IMR-90 (cell line): ENCODE measurements at regions not wholly inside any gene's neighbourhood (a gene's known extent, or its start where the extent isn't known, plus 50 kb on each side); places are given as distances from the start of the nearest gene placed in this dataset.

ENCODE experiments used
- ATAC-seq: fragments of 200-7000 bp; cut with Tn5 transposase; 2 replicates; pipeline ENCODE4 v1.9.1; 2020; ENCODE audit warnings: low read depth, mild to moderate bottlenecking, moderate library complexity
- BruUV-seq: library from RNA; stranded (reverse); fragments of 400-500 nt; replicated peaks from 2 replicates; lab custom pipeline; 2021; lab: Mats Ljungman, UMichigan
- CTCF ChIA-PET: fragments of 300-600 bp; formaldehyde crosslinking; extraction: SDS; loops from one replicate; lab custom pipeline; 2021; ENCODE audit warnings: antibody characterized with exemption; lab: Yijun Ruan, JAX
- POLR2A ChIA-PET: fragments of 300-600 bp; sonication (Branson Sonifier 250); formaldehyde crosslinking; loops from one replicate; lab custom pipeline; 2022; ENCODE audit warnings: antibody characterized with exemption; ENCODE audit not compliant: unreplicated experiment; lab: Charles Lee
- DNase-seq: peaks from one replicate; pipeline ENCODE4 v3.0.0; 2013
- H2AFZ ChIP-seq: replicated peaks from 2 replicates; pipeline ENCODE3; 2013; ENCODE audit warnings: low read length, mild to moderate bottlenecking; ENCODE audit not compliant: poor library complexity
- H2AK5ac ChIP-seq: 2 replicates; pipeline ENCODE4 v1.6.1; 2013; ENCODE audit warnings: low read depth, low read length, inconsistent platforms
- H2AK9ac ChIP-seq: replicated peaks from 2 replicates; pipeline ENCODE3; 2013; ENCODE audit warnings: mild to moderate bottlenecking, low read depth, low read length, moderate library complexity; ENCODE audit not compliant: poor library complexity
- H2BK120ac ChIP-seq: 2 replicates; pipeline ENCODE4 v1.6.1; 2013; ENCODE audit warnings: low read depth, low read length, inconsistent platforms
- H2BK15ac ChIP-seq: 3 replicates; pipeline ENCODE4 v1.6.1; 2013; ENCODE audit warnings: low read depth, low read length, inconsistent platforms
- H2BK20ac ChIP-seq: 2 replicates; pipeline ENCODE4 v1.6.1; 2013; ENCODE audit warnings: low read depth, mild to moderate bottlenecking, inconsistent platforms, low read length, moderate library complexity
- H2BK5ac ChIP-seq: 2 replicates; pipeline ENCODE4 v1.6.1; 2013; ENCODE audit warnings: mild to moderate bottlenecking, low read depth, low read length, inconsistent platforms; ENCODE audit not compliant: poor library complexity, severe bottlenecking
- H3K14ac ChIP-seq: replicated peaks from 2 replicates; pipeline ENCODE4 v1.6.1; 2013; ENCODE audit warnings: low read depth, low read length, inconsistent platforms
- H3K18ac ChIP-seq: 2 replicates; pipeline ENCODE4 v1.6.1; 2013; ENCODE audit warnings: low read depth, low read length, control low read depth
- H3K23ac ChIP-seq: 2 replicates; pipeline ENCODE4 v1.6.1; 2013; ENCODE audit warnings: low read depth, low read length, inconsistent platforms
- H3K27ac ChIP-seq: 2 replicates; pipeline ENCODE4 v1.5.1; 2013; ENCODE audit warnings: mild to moderate bottlenecking, control low read depth, low read length; ENCODE audit not compliant: insufficient read depth
- H3K27me3 ChIP-seq: 2 replicates; pipeline ENCODE4 v1.6.1; 2013; ENCODE audit warnings: low read length; ENCODE audit not compliant: control insufficient read depth, insufficient read depth
- H3K36me3 ChIP-seq: 2 replicates; pipeline ENCODE4 v1.6.1; 2013; ENCODE audit warnings: low read length, mixed read lengths; ENCODE audit not compliant: control insufficient read depth, insufficient read depth
- H3K4ac ChIP-seq: 2 replicates; pipeline ENCODE4 v1.6.1; 2013; ENCODE audit warnings: low read depth, low read length, inconsistent platforms
- H3K4me1 ChIP-seq: 2 replicates; pipeline ENCODE4 v1.6.1; 2013; ENCODE audit warnings: low read length, mixed read lengths; ENCODE audit not compliant: control insufficient read depth, insufficient read depth
- H3K4me2 ChIP-seq: 2 replicates; pipeline ENCODE4 v1.6.1; 2013; ENCODE audit warnings: low read depth, mild to moderate bottlenecking, control low read depth, low read length, moderate library complexity
- H3K4me3 ChIP-seq: 2 replicates; pipeline ENCODE4 v1.5.1; 2013; ENCODE audit warnings: low read depth, mild to moderate bottlenecking, control low read depth, low read length, moderate library complexity; ENCODE audit not compliant: insufficient read depth
- H3K56ac ChIP-seq: 2 replicates; pipeline ENCODE4 v1.6.1; 2013; ENCODE audit warnings: low read length, inconsistent platforms; ENCODE audit not compliant: insufficient read depth; ENCODE audit errors: extremely low read depth
- H3K79me1 ChIP-seq, 2 experiments: 2 replicates each; pipeline ENCODE4 v1.6.1; 2013; ENCODE audit warnings: low read length in 2 of 2, inconsistent platforms in 1 of 2, low read depth in 1 of 2
- H3K9ac ChIP-seq: 2 replicates; pipeline ENCODE4 v1.6.1; 2013; ENCODE audit warnings: low read depth, low read length, control low read depth
- H3K9me1 ChIP-seq: 2 replicates; pipeline ENCODE4 v1.6.1; 2013; ENCODE audit warnings: low read length, inconsistent platforms; ENCODE audit not compliant: insufficient read depth
- H3K9me3 ChIP-seq: 2 replicates; pipeline ENCODE4 v1.6.1; 2013; ENCODE audit warnings: low read length; ENCODE audit not compliant: control insufficient read depth, insufficient read depth
- H4K20me1 ChIP-seq: 2 replicates; pipeline ENCODE4 v1.6.1; 2013; ENCODE audit warnings: low read length, inconsistent platforms; ENCODE audit not compliant: insufficient read depth
- H4K5ac ChIP-seq: 2 replicates; pipeline ENCODE4 v1.6.1; 2013; ENCODE audit warnings: mild to moderate bottlenecking, low read depth, low read length, control low read depth
- H4K8ac ChIP-seq, 2 experiments: 2 replicates each; pipeline ENCODE4 v1.6.1; 2013; ENCODE audit warnings: low read depth in 2 of 2, low read length in 2 of 2, control low read depth in 1 of 2, inconsistent platforms in 1 of 2
- H4K91ac ChIP-seq: 2 replicates; pipeline ENCODE4 v1.6.1; 2013; ENCODE audit warnings: low read depth, low read length, inconsistent platforms; ENCODE audit not compliant: insufficient read depth
- CEBPB ChIP-seq: IDR thresholded peaks from 2 replicates; pipeline ENCODE4 v1.6.1; 2012; ENCODE audit warnings: low read depth, low read length, improper control_type of control experiment
- POLR2A ChIP-seq: IDR thresholded peaks from 2 replicates; pipeline ENCODE4 v1.6.1; 2012; ENCODE audit warnings: mild to moderate bottlenecking, low read depth, low read length
- WGBS, 2 experiments: methylation state at CpG; one replicate each; pipeline versions ENCODE4 v1.1.5 to v1.1.7; 2013; ENCODE audit warnings: missing lambda C conversion rate in 2 of 2; ENCODE audit not compliant: insufficient read length in 1 of 2; ENCODE audit errors: extremely low coverage in 2 of 2; 5-methylcytosine and 5-hydroxymethylcytosine counted together
- dilution Hi-C: fragments of 300-500 bp; cut with HindIII; formaldehyde crosslinking; loops from one replicate; pipeline ENCODE4 v1.14.3; 2018; ENCODE audit warnings: low sequenced_read_pairs; ENCODE audit not compliant: unreplicated experiment
- in situ Hi-C: fragments of 300-500 bp; cut with MboI; formaldehyde crosslinking; loops from 3 replicates; pipeline ENCODE4 v1.14.3; 2019; ENCODE audit warnings: low sequenced_read_pairs, inconsistent platforms, mixed read lengths
- intact Hi-C: fragments of 100-400 bp; cut with micrococcal nuclease; formaldehyde crosslinking; loops from 2 replicates; pipeline ENCODE4 v1.10.0; 2022

DNA sequence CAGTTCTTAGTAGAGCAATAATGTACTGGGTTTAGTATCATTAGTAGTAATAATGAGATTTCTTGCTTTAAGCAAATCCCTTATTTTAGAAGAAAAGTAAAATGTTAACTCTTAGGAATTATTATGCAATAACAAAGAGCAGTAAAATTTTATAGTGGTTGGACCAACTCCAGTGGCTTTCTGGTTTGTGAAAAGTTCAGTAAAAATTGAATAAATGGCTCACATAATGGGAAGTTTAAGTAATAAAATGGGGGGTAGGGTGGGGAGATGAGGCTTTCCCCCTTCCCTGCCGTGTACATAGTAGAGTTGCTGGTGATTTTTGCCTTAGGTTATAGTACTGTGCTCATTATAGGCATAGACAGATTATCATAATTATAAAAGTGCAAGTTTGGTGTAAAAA lies 250.5 kb upstream of the ATP2B1 start:
- no peak overlapping the region for H2AFZ ChIP-seq
- no peak overlapping the region for H3K14ac ChIP-seq
- H2BK20ac ChIP-seq = no peak overlapping the region
- in situ Hi-C loops (no loop called here), intact Hi-C loops (no loop called here), dilution Hi-C loops (no loop called here)
- no peak overlapping the region for H3K18ac ChIP-seq
- H2BK120ac ChIP-seq = no peak overlapping the region
- no peaks in the 10 kb centered on the region for H3K27me3 ChIP-seq
- H2BK5ac ChIP-seq = no peak overlapping the region
- no peaks in the 10 kb centered on the region for H3K9me1 ChIP-seq
- H3K9me3 ChIP-seq = no peaks in the 10 kb centered on the region
- H4K91ac ChIP-seq = no peak overlapping the region
- DNase-seq (no peak), ATAC-seq (no peak)
- no peak overlapping the region for H3K4me2 ChIP-seq
- H3K27ac ChIP-seq = no peak overlapping the region
- H3K79me1 ChIP-seq = no peaks in the 10 kb centered on the region
- H2AK5ac ChIP-seq = no peak overlapping the region
- no peak overlapping the region for H3K4ac ChIP-seq
- H2AK9ac ChIP-seq = no peak overlapping the region
- H4K20me1 ChIP-seq = no peaks in the 10 kb centered on the region
- no peak overlapping the region for H4K8ac ChIP-seq
- no peak overlapping the region for H3K4me3 ChIP-seq
- ChIA-PET CTCF (interaction anchor here (1.5 kb wide), 1 partner anchor 11 kb away, joined by 6 read pairs; no protein-coding TSS in a partner anchor), POLR2A (no interaction called here)
- H3K9ac ChIP-seq = no peak overlapping the region
- TF ChIP-seq POLR2A (no peak), CEBPB (peak; percentile 20; the same call in 1 of the 2 replicates)
- no CpG with 5 or more reads among the region's 1 CpG for WGBS, 2 experiments
- no peak overlapping the region for H2BK15ac ChIP-seq
- no peak overlapping the region for H3K56ac ChIP-seq
- no TSS peak for BruUV-seq
- H3K23ac ChIP-seq = no peak overlapping the region
- no peaks in the 10 kb centered on the region for H3K4me1 ChIP-seq
- no peak overlapping the region for H4K5ac ChIP-seq
- no peaks in the 10 kb centered on the region for H3K36me3 ChIP-seq
